Limb (tissue), 2 donors: ENCODE measurements at regions not wholly inside any gene's neighbourhood (a gene's known extent, or its start where the extent isn't known, plus 50 kb on each side); places are given as distances from the start of the nearest gene placed in this dataset.

ENCODE experiments used
- DNase-seq, 2 donors: peaks; one replicate each; pipeline ENCODE4 v3.0.0-alpha.2; 2016; ENCODE audit errors: extremely low spot score in 2 of 2

GRCh38 chr22:49446759-49447710 lies 380.6 kb downstream of the BRD1 start:
- no peak for DNase-seq

DNA sequence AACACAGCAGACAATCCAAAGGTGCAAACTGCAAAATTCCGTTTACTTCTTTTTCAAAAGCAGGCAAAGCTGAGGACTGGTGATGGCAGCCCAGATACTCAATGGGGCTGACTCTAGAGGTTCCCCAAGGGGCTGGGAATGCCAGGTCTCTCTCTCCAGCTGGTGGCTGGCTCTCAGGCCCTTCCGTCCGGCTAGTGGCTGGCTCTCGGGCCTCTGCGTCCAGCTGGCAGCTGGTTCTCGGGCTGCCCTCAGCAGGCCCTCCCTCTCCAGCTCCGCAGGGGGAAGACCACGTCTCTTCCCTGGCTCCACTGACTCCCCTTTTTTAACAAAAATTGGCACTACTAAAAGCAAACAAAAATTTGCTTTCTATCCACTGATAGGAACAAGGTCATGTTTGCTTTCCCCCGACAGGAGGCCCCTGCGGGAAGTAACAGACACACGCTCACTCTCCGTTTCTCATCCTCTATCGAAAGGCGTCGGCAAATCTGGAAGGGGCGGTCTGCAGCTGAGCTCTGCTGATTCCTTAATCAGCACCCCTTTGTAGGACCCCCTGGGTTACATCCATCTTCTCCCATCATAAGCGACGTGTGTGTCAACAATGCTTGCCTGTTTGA lies 381.4 kb downstream of the BRD1 start:
- DNase-seq = no peak

DNA sequence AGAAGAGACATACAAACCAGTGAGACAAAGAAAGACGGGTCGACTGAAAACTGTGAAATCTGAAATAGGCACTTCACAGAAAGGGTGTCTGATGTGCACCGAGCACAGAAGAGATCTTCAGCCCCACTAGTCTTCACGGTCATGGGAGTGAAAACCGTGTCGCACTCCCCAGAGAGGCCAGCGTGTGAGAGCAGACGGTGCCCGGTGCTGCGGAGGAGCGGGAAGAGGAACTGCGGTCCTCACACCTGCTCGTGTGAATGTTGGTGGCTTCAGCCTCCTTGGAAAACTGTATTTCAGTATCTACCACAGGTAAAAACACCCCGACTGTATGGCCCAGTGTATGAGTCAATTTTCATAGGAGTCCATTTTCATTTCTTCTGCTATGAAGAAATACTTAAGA lies 382.9 kb downstream of the BRD1 start:
- DNase-seq = no peak

GRCh38 chr22:49440931-49441330 lies 386.7 kb downstream of the BRD1 start:
- DNase-seq = no peak

- no peak for DNase-seq
Observed at GRCh38 chr22:49439373-49439772, 388.3 kb downstream of the BRD1 start.

- no peak for DNase-seq
Observed at GRCh38 chr22:49437956-49438355, 389.7 kb downstream of the BRD1 start.

- no peak for DNase-seq
Observed at GRCh38 chr22:49437356-49437755, 390.3 kb downstream of the BRD1 start.

DNA sequence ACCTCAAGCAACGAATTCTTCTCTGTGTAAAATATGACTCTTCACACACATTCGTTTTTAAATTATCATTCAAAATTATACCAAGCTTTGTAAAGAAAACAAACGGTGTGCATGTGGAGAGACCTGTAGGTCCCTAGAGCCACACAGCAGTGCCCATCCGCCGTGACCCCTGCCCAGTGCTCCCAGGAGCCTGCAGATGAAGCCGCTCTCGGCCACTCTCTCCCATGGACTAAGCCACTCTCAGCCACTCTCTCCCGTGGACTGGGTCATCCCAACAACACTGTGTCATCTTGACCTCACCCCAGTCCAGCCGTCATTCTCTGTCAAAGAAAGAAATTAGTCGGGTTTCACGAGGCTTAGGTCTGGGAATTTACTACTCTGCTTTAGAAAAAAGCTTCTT lies 391.6 kb downstream of the BRD1 start:
- DNase-seq = no peak

DNA sequence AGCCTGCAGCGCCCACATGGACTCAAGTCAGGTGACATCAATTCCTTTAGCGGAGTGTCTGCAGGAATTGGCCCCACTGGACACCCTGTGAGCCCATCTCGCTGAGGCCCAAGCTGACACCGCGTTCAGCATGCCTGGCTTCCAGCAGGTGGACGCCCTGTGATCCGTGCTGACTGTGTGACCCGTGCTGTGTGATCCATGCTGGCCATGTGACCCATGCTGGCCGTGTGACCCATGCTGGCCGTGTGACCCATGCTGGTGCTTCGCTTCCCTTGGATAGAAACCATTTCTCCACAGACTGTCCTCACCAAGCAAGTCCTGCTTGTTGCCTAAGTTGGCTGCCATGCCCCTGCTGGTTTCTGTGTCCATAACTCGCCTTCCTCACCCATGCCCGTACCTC lies 392.1 kb downstream of the BRD1 start:
- DNase-seq = peak in 1 of 2 donors; percentile 14

GRCh38 chr22:49433717-49434611 lies 393.7 kb downstream of the BRD1 start:
- DNase-seq = peak in 1 of 2 donors; percentile 13

DNA sequence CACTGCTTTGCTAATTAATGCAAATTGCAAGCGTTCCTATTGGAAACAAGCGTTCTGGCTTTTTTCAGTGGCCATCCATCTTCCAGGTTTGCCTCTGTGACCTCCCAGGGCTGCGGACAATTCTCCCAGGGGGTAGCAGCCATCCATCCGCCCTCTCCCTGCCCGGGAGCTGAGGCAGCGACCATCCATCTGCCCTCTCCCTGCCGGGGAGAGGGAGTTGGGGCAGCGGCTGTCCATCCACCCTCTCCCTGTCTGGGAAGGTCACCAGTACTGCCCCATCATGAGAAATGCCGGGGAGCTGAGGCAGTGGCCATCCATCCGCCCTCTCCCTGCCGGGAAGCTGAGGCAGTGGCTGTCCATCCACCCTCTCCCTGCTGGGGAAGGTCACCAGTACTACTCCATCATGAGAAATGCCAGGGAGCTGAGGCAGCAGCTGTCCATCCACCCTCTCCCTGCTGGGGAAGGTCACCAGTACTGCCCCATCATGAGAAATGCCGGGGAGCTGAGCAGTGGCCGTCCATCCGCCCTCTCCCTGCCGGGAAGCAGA lies 394.7 kb downstream of the BRD1 start:
- DNase-seq = no peak

GRCh38 chr22:49432211-49432896 lies 395.3 kb downstream of the BRD1 start:
- DNase-seq = no peak

DNA sequence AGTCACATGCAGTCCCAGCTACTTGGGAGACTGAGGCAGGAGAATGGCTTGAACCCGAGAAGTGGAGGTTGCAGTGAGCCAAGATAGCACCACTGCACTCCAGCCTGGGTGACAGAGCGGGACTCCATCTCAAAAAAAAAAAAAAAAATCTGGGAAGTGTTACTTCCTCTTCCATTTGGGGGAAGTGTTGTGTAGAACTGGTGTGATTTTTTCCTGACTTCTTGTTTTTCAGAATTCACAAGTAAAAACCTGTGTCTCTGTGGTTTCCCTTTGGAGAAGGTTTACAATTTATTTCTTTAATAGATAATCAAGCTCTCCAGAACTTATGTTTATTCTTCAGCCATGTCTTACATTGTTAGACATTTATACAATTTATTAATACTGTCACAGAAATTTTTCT lies 396.1 kb downstream of the BRD1 start:
- no peak for DNase-seq

DNA sequence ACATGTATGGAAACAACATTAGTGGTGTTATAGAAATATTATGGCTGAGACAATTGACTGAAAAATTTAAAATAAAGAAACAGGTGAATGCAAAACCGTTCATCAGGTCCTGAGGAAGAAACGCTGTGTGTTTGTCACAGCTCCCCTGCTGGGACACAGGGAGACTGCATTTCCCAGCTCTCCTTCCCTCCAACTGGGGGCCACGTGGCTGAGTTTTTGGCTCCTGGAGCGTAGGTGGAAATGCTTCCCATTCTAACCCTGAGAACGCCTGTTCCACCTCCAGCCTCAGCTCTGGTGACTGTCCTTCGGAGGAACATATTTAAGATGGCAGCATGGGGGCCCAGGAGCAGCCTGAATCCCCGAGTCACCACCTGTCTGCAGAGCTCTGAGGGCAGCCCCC lies 398.6 kb downstream of the BRD1 start:
- no peak for DNase-seq

GRCh38 chr22:49427941-49428340 lies 399.7 kb downstream of the BRD1 start:
- no peak for DNase-seq

- peak in 1 of 2 donors; percentile 11 for DNase-seq
Observed at GRCh38 chr22:49427341-49427740, 400.3 kb downstream of the BRD1 start.

- DNase-seq = no peak
Observed at GRCh38 chr22:49426618-49427266, 400.9 kb downstream of the BRD1 start.

DNA sequence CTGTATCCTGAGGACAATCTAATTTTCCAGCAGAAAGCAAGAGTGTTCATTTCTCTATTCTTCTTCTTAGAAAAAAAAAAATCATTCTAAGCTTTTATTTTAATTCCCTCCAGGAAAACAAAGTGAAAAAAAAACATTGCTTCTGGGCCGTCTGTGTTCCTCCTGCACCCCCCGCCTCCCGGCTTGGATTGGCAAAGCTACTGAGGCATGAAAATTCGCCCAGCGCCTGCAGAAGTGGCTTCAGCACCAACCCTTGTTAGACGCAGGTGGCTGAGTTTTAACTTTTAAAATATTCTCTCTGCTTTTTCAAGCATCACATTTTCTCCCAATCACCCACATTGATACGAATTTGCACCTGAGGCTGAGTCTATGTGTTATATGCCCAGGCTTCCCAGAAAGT lies 401.6 kb downstream of the BRD1 start:
- DNase-seq = peak in 1 of 2 donors; percentile 15

- peak in 1 of 2 donors; percentile 17 for DNase-seq
Observed at GRCh38 chr22:49425356-49425755, 402.3 kb downstream of the BRD1 start.

GRCh38 chr22:49424893-49425270 lies 402.8 kb downstream of the BRD1 start:
- no peak for DNase-seq
